Motor neuron (in vitro differentiated cells): ENCODE measurements at regions not wholly inside any gene's neighbourhood (a gene's known extent, or its start where the extent isn't known, plus 50 kb on each side); places are given as distances from the start of the nearest gene placed in this dataset.
"Not testable (repeated sequence)": the region's sequence is repeated elsewhere in the genome, so short reads cannot be mapped to it uniquely, and the experiment has no call there.

ENCODE experiments used
- ATAC-seq, 8 experiments: fragments of 200-7000 bp; cut with Tn5 transposase; replicated peaks in 6 of 8; 2 replicates each; pipeline ENCODE4 v1.8.0; 2021; ENCODE audit warnings: mild to moderate bottlenecking in 8 of 8, moderate library complexity in 8 of 8
- H3K27ac ChIP-seq, 2 donors: fragments of 250-450 bp; sonication (Bioruptor Pico); 2 replicates each; pipeline ENCODE4 v1.9.0; 2021; ENCODE audit warnings: antibody characterized with exemption in 2 of 2, mild to moderate bottlenecking in 2 of 2, moderate library complexity in 1 of 2
- H3K4me1 ChIP-seq, 2 donors: fragments of 250-450 bp; sonication (Bioruptor Pico); replicated peaks in 1 of 2; 2 replicates each; pipeline ENCODE4 v1.6.1; 2021; ENCODE audit warnings: antibody characterized with exemption in 2 of 2, mild to moderate bottlenecking in 2 of 2, moderate library complexity in 1 of 2
- H3K4me3 ChIP-seq, 5 donors: fragments of 250-450 bp; sonication (Bioruptor Pico); 2 replicates each; pipeline ENCODE4 v1.9.0; 2021; ENCODE audit warnings: antibody characterized with exemption in 5 of 5, mild to moderate bottlenecking in 5 of 5, moderate library complexity in 4 of 5
- WGBS, 10 experiments: fragments of 450-650 bp; shearing (Covaris generic); methylation state at CpG; one replicate each; pipeline ENCODE4 v1.0.0; 2022; 5-methylcytosine and 5-hydroxymethylcytosine counted together
- in situ Hi-C, 9 experiments: fragments of 400-800 bp; cut with MboI; loops; one replicate each; pipeline ENCODE4 v1.15.0; 2021; ENCODE audit warnings: low sequenced_read_pairs in 9 of 9, low pct_unique_long_range_greater_than_20kb in 2 of 9; ENCODE audit not compliant: unreplicated experiment in 9 of 9

DNA sequence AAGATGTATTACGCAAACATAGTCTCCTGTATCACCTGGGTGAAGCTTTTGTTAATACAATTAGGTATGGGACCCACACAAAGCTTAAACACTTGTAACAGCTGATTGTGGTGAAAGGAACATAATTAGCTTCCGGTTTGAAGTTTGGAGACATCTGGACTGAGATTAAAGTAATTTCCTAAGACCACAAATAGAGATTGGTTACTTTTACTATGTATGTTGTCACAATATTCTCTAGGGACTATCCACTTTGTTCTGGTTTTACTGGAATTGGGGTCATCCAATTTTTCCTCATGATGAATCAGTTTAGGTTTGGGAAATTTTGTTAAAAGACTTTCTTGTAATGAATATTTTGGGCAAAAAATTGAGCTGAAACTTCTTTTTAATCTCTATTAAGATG is 71.8 kb upstream of the SAMSN1 start:
- H3K4me3 ChIP-seq = no peak overlapping the region
- 38 to 100% (median 82%) methylated on average over 1 to 2 of the region's 2 CpGs for WGBS, 10 experiments
- in situ Hi-C loops = no loop called here
- H3K4me1 ChIP-seq = peaks cover 9 to 21% of the 10 kb centered on the region in 2 donors
- no peak for ATAC-seq
- H3K27ac ChIP-seq = no peak overlapping the region

DNA sequence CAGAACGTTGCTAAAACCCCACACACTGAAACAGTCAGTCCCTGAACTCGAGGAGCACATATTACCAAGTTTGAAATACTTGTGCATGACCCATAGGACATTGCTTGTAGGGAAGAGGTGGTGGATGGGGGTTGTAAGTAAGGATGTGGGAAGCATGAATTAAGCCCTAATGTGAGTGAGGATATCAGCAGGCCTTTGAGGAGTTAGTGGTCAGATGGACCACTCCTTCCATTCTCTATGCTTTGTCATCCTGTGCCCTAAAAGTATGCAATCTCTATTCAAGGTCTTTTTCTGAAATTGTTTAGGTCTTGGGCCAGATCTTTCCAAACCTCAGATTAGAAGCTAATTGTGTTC is 70.9 kb upstream of the SAMSN1 start:
- in situ Hi-C loops = no loop called here
- no peak for ATAC-seq
- no peak overlapping the region for H3K4me3 ChIP-seq
- peaks cover 9 to 21% of the 10 kb centered on the region in 2 donors for H3K4me1 ChIP-seq
- H3K27ac ChIP-seq = no peak overlapping the region
- 0 to 30% (median 15%) methylated on average over 1 to 2 of the region's 2 CpGs; no CpG with 5 or more reads in 6 of the 10 experiments for WGBS, 10 experiments

DNA sequence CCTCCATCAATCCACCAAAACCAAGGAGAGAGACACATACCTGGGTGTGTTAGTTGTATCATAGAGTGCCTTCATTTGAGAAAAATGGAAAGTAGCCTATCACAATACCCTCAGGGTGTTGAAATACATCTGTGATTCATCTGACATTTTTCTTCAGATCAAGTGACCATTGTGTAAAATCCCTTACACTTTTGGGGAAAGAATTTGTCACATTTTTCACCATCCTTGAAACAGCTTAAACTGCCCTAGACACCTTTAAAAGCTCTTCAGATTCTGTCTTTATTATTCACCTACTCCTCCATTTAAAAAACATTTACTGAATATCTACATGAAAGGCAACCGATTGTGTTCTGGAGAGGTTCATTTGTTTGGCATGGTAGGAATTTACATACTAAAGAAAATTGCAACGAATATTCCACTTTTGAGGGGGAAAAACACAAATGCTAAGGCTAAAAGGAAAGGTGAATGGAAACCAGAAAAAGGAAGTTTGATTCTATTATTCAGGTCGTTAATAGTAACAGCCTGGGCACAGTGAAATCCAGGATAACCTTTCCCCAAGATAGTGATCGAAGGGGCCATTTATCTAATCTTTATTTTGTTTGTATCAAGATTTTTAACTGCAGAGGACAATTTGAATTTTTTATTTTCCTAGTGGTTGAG is 70.4 kb upstream of the SAMSN1 start:
- no peak overlapping the region for H3K27ac ChIP-seq
- peaks cover 9 to 21% of the 10 kb centered on the region in 2 donors for H3K4me1 ChIP-seq
- WGBS, 10 experiments = 0 to 34% (median 20%) methylated on average over 2 to 4 of the region's 4 CpGs; no CpG with 5 or more reads in 2 of the 10 experiments
- peak in 2 of 8 experiments; percentile 45 to 54 for ATAC-seq
- H3K4me3 ChIP-seq = no peak overlapping the region
- in situ Hi-C loops = no loop called here

DNA sequence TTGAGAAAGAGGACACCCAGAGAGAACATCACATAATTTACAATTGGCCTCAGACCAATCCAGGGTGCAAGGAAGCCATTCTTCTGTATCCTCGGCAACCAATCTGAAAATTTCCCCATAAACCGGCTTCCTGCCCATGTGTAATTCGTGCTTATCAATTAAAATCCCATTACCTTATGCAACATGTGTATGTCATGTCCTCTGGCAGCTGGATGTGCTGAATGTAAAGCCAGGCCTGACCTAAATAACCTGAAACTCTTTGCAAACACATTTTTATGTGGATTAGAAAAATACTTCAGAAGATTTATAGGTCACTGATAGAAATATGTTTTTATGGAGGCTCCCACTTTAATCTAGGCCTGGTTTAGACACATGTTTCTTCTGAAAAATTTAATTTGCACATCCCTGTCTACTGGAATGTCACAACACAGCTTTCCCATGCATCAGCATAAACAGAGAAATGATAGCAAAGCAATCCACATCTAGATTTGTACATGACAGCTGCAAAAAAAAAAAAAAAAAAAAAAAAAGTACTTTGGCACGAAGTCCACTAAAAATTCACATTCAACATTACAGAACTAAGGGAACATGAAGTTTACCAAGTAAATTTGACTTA is 69.4 kb upstream of the SAMSN1 start:
- ATAC-seq = peak in 6 of 8 experiments; percentile 28 to 87 (median 69)
- 0 to 55% (median 19%) methylated on average over 1 to 4 of the region's 4 CpGs for WGBS, 10 experiments
- no peak overlapping the region for H3K27ac ChIP-seq
- peaks cover 9 to 21% of the 10 kb centered on the region in 2 donors for H3K4me1 ChIP-seq
- H3K4me3 ChIP-seq = no peak overlapping the region
- in situ Hi-C loops = no loop called here

DNA sequence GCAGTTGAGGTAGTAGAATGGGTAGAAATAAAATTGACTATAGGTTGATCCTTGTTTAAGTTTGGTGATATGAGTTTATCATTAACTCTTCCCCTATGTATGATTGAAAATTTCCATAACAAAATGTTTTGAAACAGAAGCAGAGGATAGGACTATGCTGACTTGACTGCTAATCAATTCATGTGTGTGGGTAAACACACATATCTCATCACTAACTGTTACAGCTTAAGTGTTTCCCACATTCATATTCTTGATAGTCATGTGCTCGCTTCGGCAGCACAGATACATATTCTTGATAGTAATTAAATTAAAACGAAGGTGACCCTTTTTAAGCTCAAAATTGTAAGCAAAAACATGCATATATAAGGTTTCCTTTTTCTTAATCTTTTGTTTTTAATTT is 68.2 kb upstream of the SAMSN1 start:
- 9 to 80% (median 41%) methylated on average over 1 to 3 of the region's 3 CpGs; no CpG with 5 or more reads in 2 of the 10 experiments for WGBS, 10 experiments
- no peak overlapping the region for H3K27ac ChIP-seq
- no peak overlapping the region for H3K4me3 ChIP-seq
- H3K4me1 ChIP-seq = peaks cover 9 to 21% of the 10 kb centered on the region in 2 donors
- ATAC-seq = no peak
- in situ Hi-C loops = no loop called here

DNA sequence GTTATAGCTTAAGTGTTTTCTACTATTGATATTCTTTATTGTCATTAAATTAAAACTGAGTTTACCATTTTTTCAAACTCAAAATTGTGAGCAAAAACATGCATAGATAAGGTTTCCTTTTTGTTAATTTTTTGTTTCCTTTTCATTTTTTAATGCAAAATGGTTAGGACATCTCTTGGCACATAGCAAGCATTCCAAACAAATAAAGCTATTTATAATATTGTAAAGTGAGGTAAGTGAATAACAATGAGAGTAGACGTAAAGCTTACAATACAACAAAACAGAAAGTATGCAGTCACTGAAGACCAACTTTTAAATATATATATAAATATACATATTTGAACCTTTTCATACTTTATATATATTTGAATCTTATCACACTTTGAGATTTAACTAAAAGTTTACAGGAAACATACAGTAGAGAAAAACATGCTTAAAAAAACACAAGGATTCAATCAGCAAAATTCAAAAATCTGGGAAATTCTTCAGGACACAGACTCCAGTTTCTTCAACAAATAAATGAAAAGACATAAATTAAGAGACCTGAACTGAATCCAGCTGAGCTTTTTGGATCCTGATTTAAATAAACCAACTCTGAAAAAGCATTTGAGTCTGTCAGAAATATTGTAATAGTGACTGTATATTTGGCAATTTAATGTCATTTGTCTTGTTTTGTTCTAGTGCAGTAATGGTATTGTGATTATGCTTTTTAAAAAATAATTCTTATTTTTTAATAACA is 67.5 kb upstream of the SAMSN1 start:
- WGBS, 10 experiments = 13 to 100% (median 83%) methylated on average over 1 of the region's 1 CpG
- ATAC-seq = no peak
- Histone ChIP-seq H3K27ac (no peak overlapping the region), H3K4me3 (no peak overlapping the region), H3K4me1 (peaks cover 9 to 21% of the 10 kb centered on the region in 2 donors)
- in situ Hi-C loops = no loop called here

DNA sequence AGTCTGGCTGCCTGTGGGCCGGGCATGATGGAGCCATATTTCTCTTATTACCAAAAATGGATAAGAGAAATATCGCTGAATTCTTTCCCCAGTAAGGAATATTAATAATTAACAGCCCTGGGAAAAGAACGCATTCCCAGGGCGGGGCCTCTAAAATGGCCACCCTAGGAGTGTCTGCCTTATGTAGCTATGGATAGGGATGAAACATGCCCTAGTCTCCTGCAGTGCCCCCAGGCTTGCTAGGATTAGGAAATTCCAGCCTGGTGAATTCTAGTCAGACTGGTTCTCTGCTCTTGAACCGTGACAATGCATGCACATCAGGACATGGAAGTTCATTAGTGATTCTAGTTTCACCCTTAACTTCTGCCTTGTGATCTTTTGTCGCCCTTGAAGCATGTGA is 64.0 kb upstream of the SAMSN1 start:
- ATAC-seq, H3K27ac ChIP-seq, H3K4me3 ChIP-seq, in situ Hi-C loops: not testable (repeated sequence)
- peaks cover 4 to 12% of the 10 kb centered on the region in 2 donors for H3K4me1 ChIP-seq
- 18 to 100% (median 89%) methylated on average over 1 to 6 of the region's 6 CpGs for WGBS, 10 experiments

DNA sequence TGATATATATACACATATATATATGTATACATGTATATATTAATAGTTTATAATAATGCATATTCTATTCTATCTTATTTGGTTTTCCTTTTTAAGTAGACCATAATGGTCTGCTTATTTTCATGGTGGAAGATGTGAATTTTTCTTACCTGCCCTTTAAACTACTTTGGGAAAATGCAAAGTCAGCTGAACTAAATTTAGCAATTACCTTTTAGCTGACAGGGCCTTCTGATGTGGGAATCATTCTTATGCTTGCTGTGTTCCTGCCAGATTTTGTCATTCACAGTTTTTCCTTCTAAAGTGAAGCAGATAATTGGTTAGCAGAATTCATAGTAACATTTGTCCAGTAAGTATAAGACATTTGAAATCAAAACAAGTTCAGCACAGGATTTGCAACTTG is 63.2 kb upstream of the SAMSN1 start:
- in situ Hi-C loops = no loop called here
- ATAC-seq = no peak
- no peak overlapping the region for H3K4me3 ChIP-seq
- no peak overlapping the region for H3K27ac ChIP-seq
- peaks cover 0 to 4% of the 10 kb centered on the region in 2 donors for H3K4me1 ChIP-seq

DNA sequence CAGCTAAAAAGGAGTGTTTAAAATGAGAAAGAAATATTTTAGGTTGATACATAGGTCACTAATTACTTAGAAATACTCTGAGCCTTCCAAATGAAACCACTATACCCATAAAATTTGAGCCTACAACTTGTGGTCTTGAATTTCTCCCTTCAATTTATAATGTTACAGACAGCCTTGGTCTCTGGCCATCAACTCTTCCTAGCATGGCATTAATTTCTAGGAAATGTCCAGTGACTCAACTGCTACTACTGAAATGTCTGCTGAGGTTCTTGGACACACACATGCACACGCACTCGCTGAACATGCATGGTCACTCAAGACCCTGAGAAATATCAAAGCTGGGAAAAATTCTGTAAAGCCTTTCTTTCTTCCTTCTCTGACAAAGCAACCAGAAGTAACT is 61.1 kb upstream of the SAMSN1 start:
- in situ Hi-C loops = no loop called here
- WGBS, 10 experiments = 60 to 100% (median 98%) methylated on average over 1 to 2 of the region's 2 CpGs; no CpG with 5 or more reads in 4 of the 10 experiments
- peaks cover 4 to 7% of the 10 kb centered on the region in 2 donors for H3K4me1 ChIP-seq
- no peak overlapping the region for H3K4me3 ChIP-seq
- no peak for ATAC-seq
- H3K27ac ChIP-seq = no peak overlapping the region

DNA sequence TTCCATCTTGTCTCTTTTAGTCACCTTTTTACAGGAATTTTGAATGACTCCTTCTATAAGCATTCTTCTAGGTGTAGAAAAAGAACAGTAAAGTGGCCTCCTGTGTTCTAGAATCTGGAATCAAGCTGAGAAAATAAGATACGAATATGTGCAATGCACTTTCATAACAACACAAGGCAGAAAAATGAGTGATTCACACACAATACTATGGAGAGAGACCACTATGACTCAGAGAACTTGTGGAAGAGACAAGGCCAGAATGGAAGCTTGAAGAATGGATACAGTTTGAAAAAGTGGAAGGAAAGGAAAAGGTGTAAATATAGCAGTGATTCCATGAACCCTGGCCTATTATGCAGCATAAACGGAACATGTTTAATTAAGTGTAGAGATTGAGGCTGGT is 57.1 kb upstream of the SAMSN1 start:
- peak in 3 of 8 experiments; percentile 53 to 68 (median 64) for ATAC-seq
- 0 to 100% (median 66%) methylated on average over 1 to 2 of the region's 2 CpGs for WGBS, 10 experiments
- in situ Hi-C loops = no loop called here
- Histone ChIP-seq H3K4me1 (peaks cover 4 to 7% of the 10 kb centered on the region in 2 donors), H3K27ac (no peak overlapping the region), H3K4me3 (no peak overlapping the region)

DNA sequence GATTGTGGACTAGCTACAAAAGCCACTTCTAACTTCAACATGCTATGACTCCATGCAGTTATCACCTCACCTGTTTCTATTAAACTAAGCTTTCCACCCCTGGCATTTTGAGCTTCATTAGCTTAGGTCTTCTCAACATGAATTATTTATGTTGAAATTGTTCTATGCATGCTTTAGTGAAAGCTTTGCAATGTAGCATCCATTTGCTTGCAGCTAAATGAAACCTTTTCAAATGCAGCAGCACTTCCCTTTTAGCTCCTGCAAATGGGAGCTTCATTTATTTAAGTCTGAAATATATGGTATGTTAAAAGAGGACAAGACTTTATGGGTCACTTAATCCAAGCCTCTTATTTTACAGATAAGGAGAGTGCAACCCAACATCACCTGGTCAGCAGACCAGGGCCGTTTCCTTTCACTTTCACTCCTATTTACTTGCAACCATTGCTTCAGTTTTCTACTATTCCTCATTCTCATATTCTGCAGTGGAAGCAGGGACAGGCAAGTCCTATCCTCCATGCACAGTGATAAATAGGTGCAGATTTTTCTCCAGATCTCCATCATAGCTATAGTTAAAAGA is 56.4 kb upstream of the SAMSN1 start:
- 0 to 60% (median 0%) methylated on average over 1 of the region's 1 CpG; no CpG with 5 or more reads in 3 of the 10 experiments for WGBS, 10 experiments
- Histone ChIP-seq H3K27ac (no peak overlapping the region), H3K4me1 (peaks cover 4 to 7% of the 10 kb centered on the region in 2 donors), H3K4me3 (no peak overlapping the region)
- peak in 6 of 8 experiments; percentile 18 to 67 (median 38) for ATAC-seq
- in situ Hi-C loops = no loop called here

DNA sequence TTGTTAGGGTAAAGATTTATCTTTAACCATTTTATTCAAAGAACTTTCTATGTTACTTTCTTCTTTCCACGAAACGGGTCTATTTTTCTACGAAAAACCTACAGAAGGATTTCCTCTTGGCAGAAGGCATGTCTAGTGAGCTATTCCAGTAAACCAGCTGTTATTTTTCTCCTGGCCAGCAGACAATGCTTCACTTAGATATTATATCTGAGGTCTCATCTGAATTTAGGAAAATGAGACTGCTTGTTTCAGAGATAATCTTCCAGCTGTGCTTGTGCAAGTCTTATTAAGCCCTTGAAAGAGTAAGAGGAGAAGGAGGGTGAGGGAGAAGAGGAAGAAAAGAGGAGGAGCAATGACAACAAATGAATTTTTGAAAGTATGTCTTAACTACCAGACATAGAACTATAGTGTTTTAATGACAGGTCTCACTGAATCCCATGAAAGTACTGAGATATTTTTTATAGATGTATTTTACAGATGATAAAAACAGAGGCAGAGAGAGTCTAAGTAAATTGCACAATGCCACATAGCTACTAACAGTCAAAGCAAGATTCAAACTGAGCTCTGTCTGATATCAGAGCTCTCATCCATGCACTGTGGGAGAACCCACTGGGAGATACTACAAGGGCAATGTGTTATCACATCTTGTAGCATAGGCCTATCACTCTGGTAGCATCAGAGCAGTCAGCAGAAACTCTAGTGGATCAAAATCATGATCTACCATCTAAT is 54.6 kb upstream of the SAMSN1 start:
- Histone ChIP-seq H3K4me1 (peaks cover 4 to 7% of the 10 kb centered on the region in 2 donors), H3K4me3 (no peak overlapping the region), H3K27ac (no peak overlapping the region)
- WGBS, 10 experiments = 4 to 100% (median 94%) methylated on average over 2 to 3 of the region's 3 CpGs
- in situ Hi-C loops = no loop called here
- no peak for ATAC-seq

DNA sequence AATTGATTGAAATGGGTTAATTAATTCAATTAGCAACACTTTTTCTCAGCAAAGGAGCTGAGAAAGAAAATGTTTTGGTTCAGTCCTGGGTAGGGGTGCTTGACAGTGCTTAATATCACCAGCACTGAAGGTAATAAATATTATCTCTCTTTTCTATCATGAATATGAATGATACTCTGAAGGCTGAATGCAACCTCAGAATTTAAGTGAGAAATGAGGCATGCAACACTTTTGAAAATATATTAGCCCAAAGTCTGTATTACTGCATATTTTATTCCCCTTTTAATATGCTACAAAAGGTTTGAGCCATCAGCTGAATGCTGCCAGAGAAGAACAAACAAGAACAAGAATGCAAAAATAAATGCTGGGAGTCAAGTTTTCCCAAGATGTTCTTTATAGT is 52.0 kb upstream of the SAMSN1 start:
- no peak overlapping the region for H3K4me3 ChIP-seq
- no peak for ATAC-seq
- in situ Hi-C loops = no loop called here
- no peak overlapping the region for H3K27ac ChIP-seq
- peaks cover 3 to 7% of the 10 kb centered on the region in 2 donors for H3K4me1 ChIP-seq
